ENCODE measurements at regions not wholly inside any gene's neighbourhood (a gene's known extent, or its start where the extent isn't known, plus 50 kb on each side); places are given as distances from the start of the nearest gene placed in this dataset.

DNA sequence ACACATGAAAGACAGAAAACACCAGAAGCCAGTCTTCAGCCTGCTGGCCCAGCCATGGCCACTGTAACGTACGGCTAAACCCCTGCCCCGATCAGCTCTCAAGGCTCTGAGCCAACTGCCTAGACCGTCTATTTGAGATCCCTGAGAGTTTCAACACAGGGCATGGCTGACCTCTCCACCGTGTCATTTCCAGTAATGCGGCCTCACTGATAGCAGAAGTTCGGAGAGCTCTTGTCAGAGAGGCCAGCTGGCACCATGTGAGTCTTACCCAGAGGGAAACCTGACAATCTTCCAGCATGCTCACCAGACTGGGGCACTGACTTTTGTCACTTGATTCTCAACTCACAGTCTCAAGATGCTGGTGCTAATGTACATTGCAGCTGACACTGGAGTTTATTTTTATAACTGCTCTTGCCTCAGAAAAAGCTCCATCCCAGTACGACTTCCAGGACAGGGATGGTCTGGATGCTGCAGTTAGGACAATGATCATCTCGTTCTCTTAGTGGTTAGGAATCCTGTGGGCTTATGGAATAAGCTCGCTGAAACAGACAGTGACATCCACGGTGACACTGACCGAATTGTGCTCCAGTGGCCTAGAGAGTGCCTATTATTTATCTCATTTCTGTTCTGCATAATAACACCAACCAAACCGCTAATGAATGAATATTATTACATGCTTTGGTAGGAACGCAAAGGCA, 372.7 kb downstream of the ICE1 start:
- 78 to 83% methylated on average over 10 to 11 of the region's 14 CpGs for WGBS, 2 donors (ENCODE audit: low coverage in 1 of 2)
- TF ChIP-seq, protein P1, sequence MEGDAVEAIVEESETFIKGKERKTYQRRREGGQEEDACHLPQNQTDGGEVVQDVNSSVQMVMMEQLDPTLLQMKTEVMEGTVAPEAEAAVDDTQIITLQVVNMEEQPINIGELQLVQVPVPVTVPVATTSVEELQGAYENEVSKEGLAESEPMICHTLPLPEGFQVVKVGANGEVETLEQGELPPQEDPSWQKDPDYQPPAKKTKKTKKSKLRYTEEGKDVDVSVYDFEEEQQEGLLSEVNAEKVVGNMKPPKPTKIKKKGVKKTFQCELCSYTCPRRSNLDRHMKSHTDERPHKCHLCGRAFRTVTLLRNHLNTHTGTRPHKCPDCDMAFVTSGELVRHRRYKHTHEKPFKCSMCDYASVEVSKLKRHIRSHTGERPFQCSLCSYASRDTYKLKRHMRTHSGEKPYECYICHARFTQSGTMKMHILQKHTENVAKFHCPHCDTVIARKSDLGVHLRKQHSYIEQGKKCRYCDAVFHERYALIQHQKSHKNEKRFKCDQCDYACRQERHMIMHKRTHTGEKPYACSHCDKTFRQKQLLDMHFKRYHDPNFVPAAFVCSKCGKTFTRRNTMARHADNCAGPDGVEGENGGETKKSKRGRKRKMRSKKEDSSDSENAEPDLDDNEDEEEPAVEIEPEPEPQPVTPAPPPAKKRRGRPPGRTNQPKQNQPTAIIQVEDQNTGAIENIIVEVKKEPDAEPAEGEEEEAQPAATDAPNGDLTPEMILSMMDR (IDR thresholded peaks at IDR 0.05): no peak
- TF ChIP-seq POLR2AphosphoS5 (IDR thresholded peaks at IDR 0.05): no peak
- TF ChIP-seq EP300 (IDR thresholded peaks at IDR 0.05): no peak
- TF ChIP-seq POLR2A (IDR thresholded peaks at IDR 0.05): no peak
- Histone ChIP-seq H3K4me3 (no peak overlapping the region), H3K9me3 (no peaks in the 10 kb centered on the region), H3K36me3 (no peaks in the 10 kb centered on the region), H3K27ac (no peak overlapping the region), H3K27me3 (no peaks in the 10 kb centered on the region), H3K4me1 (no peaks in the 10 kb centered on the region)
- ATAC-seq: no peak

DNA sequence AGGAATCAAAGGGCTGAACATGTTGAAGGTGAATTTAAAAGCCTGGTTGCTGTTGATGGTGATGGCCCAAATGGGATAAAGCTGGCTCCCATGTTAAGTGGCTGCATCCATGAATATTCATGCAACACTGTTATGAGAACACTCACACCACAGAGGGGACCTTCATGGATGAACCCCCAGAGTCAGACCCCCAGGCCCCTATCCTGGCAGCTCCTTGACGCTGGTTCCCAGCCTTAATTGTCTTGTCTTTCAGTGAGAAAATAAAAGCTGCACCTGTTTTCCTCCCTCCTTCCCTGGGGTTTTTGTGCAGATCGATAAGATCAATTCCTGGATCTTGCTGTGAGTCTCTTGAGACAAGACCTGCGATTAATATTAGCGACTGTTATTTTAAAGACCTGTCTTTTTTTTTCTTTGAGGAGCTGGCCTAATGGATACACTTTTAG, 371.7 kb downstream of the ICE1 start:
- no peak for TF ChIP-seq POLR2AphosphoS5 (IDR thresholded peaks at IDR 0.05)
- no peak for TF ChIP-seq POLR2A (IDR thresholded peaks at IDR 0.05)
- no peak for TF ChIP-seq EP300 (IDR thresholded peaks at IDR 0.05)
- TF ChIP-seq, protein P1 (IDR thresholded peaks at IDR 0.05): no peak
- WGBS, 2 donors (ENCODE audit: low coverage in 1 of 2): 73 to 88% methylated on average over 4 of the region's 4 CpGs
- Histone ChIP-seq H3K9me3 (no peaks in the 10 kb centered on the region), H3K4me1 (no peaks in the 10 kb centered on the region), H3K36me3 (no peaks in the 10 kb centered on the region), H3K27ac (no peak overlapping the region), H3K27me3 (no peaks in the 10 kb centered on the region), H3K4me3 (no peak overlapping the region)
- no peak for ATAC-seq

DNA sequence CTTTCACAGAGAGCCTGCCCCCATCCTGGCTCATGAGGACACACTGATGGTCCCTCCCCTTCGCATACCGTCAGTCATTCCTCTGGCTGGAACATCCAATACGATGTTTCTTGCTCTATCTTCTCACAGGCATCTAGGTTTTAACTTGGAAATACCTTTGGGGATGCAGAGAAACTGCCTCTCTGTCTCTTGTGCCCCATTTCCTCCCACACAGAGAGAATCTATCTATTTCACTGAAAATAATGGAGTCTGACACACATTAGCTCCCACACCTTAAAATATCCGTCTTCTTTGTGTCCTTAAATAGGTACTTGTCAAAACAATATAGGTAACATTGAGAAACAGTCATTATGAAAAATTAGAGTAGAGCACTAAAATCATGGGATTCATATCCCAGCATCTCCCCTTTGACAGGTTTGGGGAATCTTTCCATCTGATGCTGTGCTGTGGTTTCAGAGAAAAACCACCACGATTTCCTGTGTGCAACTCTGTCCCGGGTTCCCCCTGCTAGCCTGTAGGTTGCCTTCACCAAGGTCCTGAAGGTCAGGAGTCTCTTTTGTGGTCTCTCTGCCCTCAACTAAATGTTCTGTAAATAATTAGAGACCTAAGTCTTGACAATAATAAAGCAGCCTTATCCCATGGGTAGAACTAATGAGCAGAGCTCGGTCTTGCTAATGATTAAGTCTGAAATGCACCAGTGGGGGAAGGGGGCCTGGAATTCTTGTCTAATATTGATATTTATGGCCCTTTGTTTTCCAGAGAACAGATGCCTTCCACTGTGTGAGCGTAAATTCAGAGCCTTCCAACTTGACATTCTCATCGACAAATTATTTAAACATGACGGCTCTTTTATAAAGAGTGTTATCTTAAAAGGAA, 371.0 kb downstream of the ICE1 start:
- Histone ChIP-seq H3K36me3 (no peaks in the 10 kb centered on the region), H3K9me3 (no peaks in the 10 kb centered on the region), H3K27ac (no peak overlapping the region), H3K4me3 (no peak overlapping the region), H3K4me1 (no peaks in the 10 kb centered on the region), H3K27me3 (no peaks in the 10 kb centered on the region)
- ATAC-seq: no peak
- WGBS, 2 donors (ENCODE audit: low coverage in 1 of 2): 60 to 69% methylated on average over 8 to 9 of the region's 10 CpGs
- TF ChIP-seq, protein P1 (IDR thresholded peaks at IDR 0.05): no peak
- no peak for TF ChIP-seq EP300 (IDR thresholded peaks at IDR 0.05)
- no peak for TF ChIP-seq POLR2AphosphoS5 (IDR thresholded peaks at IDR 0.05)
- TF ChIP-seq POLR2A (IDR thresholded peaks at IDR 0.05): no peak

DNA sequence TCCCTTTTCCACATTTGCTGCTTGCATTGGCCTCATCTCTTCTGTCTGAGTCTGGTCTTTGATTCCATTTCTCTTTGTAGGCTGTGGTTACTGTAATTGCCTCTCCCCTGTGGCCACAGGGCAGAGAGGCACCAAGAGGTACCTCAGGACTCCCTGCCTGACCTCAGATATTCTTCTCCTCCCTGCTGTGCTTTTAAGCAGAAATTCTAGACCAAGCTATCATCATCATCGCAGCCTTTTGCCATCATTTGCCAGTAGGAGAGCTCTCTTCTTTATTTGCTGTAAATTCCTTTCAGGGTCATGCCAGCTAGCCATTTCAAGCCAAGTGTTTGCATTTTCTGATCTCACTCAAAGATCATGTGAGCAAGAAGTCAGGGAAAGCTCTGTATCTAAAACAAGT, 369.6 kb downstream of the ICE1 start:
- no peaks in the 10 kb centered on the region for H3K4me1 ChIP-seq
- ATAC-seq: no peak
- peaks cover 0 to 4% (median 0%) of the 10 kb centered on the region in 3 donors for H3K9me3 ChIP-seq
- WGBS, 2 donors (ENCODE audit: low coverage in 1 of 2): 92% methylated on average over 1 of the region's 1 CpG; no CpG with 5 or more reads in 1 of the 2 donors
- TF ChIP-seq EP300 (IDR thresholded peaks at IDR 0.05): no peak
- TF ChIP-seq, protein P1 (IDR thresholded peaks at IDR 0.05): no peak
- TF ChIP-seq POLR2AphosphoS5 (IDR thresholded peaks at IDR 0.05): no peak
- TF ChIP-seq POLR2A (IDR thresholded peaks at IDR 0.05): no peak
- no peak overlapping the region for H3K4me3 ChIP-seq
- no peak overlapping the region for H3K27ac ChIP-seq
- H3K36me3 ChIP-seq: no peaks in the 10 kb centered on the region
- H3K27me3 ChIP-seq: no peaks in the 10 kb centered on the region

Measured in gastroesophageal sphincter (tissue), 4 donors.